ENCODE measurements at regions not wholly inside any gene's neighbourhood (a gene's known extent, or its start where the extent isn't known, plus 50 kb on each side); places are given as distances from the start of the nearest gene placed in this dataset.

DNA sequence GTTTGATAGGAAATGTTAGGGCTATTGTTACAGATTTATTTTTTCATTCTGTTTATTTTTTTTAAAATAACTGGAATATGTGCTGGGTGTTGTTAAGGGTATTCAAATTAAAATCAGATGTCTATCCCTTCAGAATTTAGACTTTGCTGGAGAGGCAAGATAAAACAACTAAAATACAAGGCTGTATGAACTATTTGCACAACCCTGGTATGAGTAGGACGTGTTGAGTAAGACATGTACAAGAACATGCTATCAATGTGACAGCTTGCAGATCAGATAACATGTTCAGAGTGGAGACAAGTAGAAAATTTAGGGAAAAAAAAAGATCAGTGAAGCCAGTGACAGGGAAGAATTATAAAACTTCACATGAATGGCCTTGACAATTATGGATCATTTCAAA, 853.5 kb downstream of the METTL15 start:
- TF ChIP-seq POLR2AphosphoS5 (IDR thresholded peaks at IDR 0.05; ENCODE audit: low read depth, low read length) = no peak
- no peak for TF ChIP-seq CEBPB (IDR thresholded peaks at IDR 0.05; ENCODE audit: low read depth)
- TF ChIP-seq, protein P1, sequence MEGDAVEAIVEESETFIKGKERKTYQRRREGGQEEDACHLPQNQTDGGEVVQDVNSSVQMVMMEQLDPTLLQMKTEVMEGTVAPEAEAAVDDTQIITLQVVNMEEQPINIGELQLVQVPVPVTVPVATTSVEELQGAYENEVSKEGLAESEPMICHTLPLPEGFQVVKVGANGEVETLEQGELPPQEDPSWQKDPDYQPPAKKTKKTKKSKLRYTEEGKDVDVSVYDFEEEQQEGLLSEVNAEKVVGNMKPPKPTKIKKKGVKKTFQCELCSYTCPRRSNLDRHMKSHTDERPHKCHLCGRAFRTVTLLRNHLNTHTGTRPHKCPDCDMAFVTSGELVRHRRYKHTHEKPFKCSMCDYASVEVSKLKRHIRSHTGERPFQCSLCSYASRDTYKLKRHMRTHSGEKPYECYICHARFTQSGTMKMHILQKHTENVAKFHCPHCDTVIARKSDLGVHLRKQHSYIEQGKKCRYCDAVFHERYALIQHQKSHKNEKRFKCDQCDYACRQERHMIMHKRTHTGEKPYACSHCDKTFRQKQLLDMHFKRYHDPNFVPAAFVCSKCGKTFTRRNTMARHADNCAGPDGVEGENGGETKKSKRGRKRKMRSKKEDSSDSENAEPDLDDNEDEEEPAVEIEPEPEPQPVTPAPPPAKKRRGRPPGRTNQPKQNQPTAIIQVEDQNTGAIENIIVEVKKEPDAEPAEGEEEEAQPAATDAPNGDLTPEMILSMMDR (IDR thresholded peaks at IDR 0.05 in 2 of 3, conservative IDR thresholded peaks at IDR 0.05 in 1 of 3; ENCODE audit: borderline replicate concordance in 1 of 3, insufficient read depth in 1 of 3, low read depth in 2 of 3, low read length in 2 of 3) = no peak
- TF ChIP-seq POLR2A (IDR thresholded peaks at IDR 0.05; ENCODE audit: borderline replicate concordance, extremely low read depth, insufficient read depth, insufficient read length) = no peak
- TF ChIP-seq, protein P2, sequence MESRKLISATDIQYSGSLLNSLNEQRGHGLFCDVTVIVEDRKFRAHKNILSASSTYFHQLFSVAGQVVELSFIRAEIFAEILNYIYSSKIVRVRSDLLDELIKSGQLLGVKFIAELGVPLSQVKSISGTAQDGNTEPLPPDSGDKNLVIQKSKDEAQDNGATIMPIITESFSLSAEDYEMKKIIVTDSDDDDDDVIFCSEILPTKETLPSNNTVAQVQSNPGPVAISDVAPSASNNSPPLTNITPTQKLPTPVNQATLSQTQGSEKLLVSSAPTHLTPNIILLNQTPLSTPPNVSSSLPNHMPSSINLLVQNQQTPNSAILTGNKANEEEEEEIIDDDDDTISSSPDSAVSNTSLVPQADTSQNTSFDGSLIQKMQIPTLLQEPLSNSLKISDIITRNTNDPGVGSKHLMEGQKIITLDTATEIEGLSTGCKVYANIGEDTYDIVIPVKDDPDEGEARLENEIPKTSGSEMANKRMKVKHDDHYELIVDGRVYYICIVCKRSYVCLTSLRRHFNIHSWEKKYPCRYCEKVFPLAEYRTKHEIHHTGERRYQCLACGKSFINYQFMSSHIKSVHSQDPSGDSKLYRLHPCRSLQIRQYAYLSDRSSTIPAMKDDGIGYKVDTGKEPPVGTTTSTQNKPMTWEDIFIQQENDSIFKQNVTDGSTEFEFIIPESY (IDR thresholded peaks at IDR 0.05; ENCODE audit: extremely low read depth, insufficient replicate concordance, low read length) = no peak
- no peak for TF ChIP-seq ZFX (IDR thresholded peaks at IDR 0.05)
- TF ChIP-seq SIN3A (IDR thresholded peaks at IDR 0.05; ENCODE audit: low read depth) = no peak
- TF ChIP-seq EZH2 (IDR thresholded peaks at IDR 0.05) = no peak
- TF ChIP-seq ZNF274 (IDR thresholded peaks at IDR 0.05; ENCODE audit: low read depth, low read length) = no peak
- TF ChIP-seq EZH2phosphoT487 (IDR thresholded peaks at IDR 0.05; ENCODE audit: borderline replicate concordance) = no peak
- no peak for TF ChIP-seq SRF (IDR thresholded peaks at IDR 0.05; ENCODE audit: low read depth)
- TF ChIP-seq, protein P3, sequence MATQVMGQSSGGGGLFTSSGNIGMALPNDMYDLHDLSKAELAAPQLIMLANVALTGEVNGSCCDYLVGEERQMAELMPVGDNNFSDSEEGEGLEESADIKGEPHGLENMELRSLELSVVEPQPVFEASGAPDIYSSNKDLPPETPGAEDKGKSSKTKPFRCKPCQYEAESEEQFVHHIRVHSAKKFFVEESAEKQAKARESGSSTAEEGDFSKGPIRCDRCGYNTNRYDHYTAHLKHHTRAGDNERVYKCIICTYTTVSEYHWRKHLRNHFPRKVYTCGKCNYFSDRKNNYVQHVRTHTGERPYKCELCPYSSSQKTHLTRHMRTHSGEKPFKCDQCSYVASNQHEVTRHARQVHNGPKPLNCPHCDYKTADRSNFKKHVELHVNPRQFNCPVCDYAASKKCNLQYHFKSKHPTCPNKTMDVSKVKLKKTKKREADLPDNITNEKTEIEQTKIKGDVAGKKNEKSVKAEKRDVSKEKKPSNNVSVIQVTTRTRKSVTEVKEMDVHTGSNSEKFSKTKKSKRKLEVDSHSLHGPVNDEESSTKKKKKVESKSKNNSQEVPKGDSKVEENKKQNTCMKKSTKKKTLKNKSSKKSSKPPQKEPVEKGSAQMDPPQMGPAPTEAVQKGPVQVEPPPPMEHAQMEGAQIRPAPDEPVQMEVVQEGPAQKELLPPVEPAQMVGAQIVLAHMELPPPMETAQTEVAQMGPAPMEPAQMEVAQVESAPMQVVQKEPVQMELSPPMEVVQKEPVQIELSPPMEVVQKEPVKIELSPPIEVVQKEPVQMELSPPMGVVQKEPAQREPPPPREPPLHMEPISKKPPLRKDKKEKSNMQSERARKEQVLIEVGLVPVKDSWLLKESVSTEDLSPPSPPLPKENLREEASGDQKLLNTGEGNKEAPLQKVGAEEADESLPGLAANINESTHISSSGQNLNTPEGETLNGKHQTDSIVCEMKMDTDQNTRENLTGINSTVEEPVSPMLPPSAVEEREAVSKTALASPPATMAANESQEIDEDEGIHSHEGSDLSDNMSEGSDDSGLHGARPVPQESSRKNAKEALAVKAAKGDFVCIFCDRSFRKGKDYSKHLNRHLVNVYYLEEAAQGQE (IDR thresholded peaks at IDR 0.05; ENCODE audit: low read depth) = no peak
- TF ChIP-seq, protein P4, sequence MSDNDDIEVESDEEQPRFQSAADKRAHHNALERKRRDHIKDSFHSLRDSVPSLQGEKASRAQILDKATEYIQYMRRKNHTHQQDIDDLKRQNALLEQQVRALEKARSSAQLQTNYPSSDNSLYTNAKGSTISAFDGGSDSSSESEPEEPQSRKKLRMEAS (IDR thresholded peaks at IDR 0.05) = no peak
